Cortex of kidney (tissue), 1 donor: ENCODE measurements at regions not wholly inside any gene's neighbourhood (a gene's known extent, or its start where the extent isn't known, plus 50 kb on each side); places are given as distances from the start of the nearest gene placed in this dataset.

Source experiments
- DNase-seq: peaks from one replicate; lab custom pipeline; 2025; lab: John Stamatoyannopoulos, UW

GRCh38 chr5:165094782-165095181, 1589.4 kb downstream of the MAT2B start:
- DNase-seq, result no peak

GRCh38 chr5:165101709-165102108, 1596.3 kb downstream of the MAT2B start:
- DNase-seq, result no peak

GRCh38 chr5:165104611-165105010, 1599.2 kb downstream of the MAT2B start:
- DNase-seq, result no peak

- DNase-seq, result no peak
These were observed 1603.4 kb downstream of the MAT2B start for GRCh38 chr5:165108809-165109208.

GRCh38 chr5:165119175-165119574, 1613.8 kb downstream of the MAT2B start:
- no peak for DNase-seq

- no peak for DNase-seq
These were observed 1621.2 kb downstream of the MAT2B start for GRCh38 chr5:165126598-165126997.

GRCh38 chr5:165127941-165128340, 1622.5 kb downstream of the MAT2B start:
- DNase-seq, result no peak

- DNase-seq, result no peak
These were observed 1625.2 kb downstream of the MAT2B start for GRCh38 chr5:165130656-165131055.

- DNase-seq, result no peak
These were observed 1628.7 kb downstream of the MAT2B start for GRCh38 chr5:165134155-165134554.

- no peak for DNase-seq
These were observed 1630.1 kb downstream of the MAT2B start for GRCh38 chr5:165135565-165135964.

- DNase-seq, result no peak
These were observed 1632.3 kb downstream of the MAT2B start for GRCh38 chr5:165137701-165138100.

- DNase-seq, result no peak
These were observed 1632.8 kb downstream of the MAT2B start for GRCh38 chr5:165138236-165138635.

- DNase-seq, result no peak
These were observed 1633.8 kb downstream of the MAT2B start for GRCh38 chr5:165139262-165139661.

- no peak for DNase-seq
These were observed 1634.3 kb downstream of the MAT2B start for GRCh38 chr5:165139721-165140120.

GRCh38 chr5:165143741-165144140, 1638.3 kb downstream of the MAT2B start:
- DNase-seq, result no peak

GRCh38 chr5:165149431-165149830, 1644.0 kb downstream of the MAT2B start:
- DNase-seq, result no peak

GRCh38 chr5:165152058-165152457, 1646.6 kb downstream of the MAT2B start:
- DNase-seq, result no peak

GRCh38 chr5:165157219-165157618, 1651.8 kb downstream of the MAT2B start:
- no peak for DNase-seq

- DNase-seq, result no peak
These were observed 1655.8 kb downstream of the MAT2B start for GRCh38 chr5:165161204-165161603.

GRCh38 chr5:165163861-165164260, 1658.4 kb downstream of the MAT2B start:
- DNase-seq, result no peak

- no peak for DNase-seq
These were observed 1668.2 kb downstream of the MAT2B start for GRCh38 chr5:165173651-165174050.

GRCh38 chr5:165175041-165175440, 1669.6 kb downstream of the MAT2B start:
- DNase-seq, result no peak

GRCh38 chr5:165184183-165184582, 1678.8 kb downstream of the MAT2B start:
- no peak for DNase-seq

GRCh38 chr5:165185716-165186115, 1680.3 kb downstream of the MAT2B start:
- no peak for DNase-seq

GRCh38 chr5:165187815-165188214, 1682.4 kb downstream of the MAT2B start:
- DNase-seq, result no peak
